ENCODE measurements at regions not wholly inside any gene's neighbourhood (a gene's known extent, or its start where the extent isn't known, plus 50 kb on each side); places are given as distances from the start of the nearest gene placed in this dataset.

DNA sequence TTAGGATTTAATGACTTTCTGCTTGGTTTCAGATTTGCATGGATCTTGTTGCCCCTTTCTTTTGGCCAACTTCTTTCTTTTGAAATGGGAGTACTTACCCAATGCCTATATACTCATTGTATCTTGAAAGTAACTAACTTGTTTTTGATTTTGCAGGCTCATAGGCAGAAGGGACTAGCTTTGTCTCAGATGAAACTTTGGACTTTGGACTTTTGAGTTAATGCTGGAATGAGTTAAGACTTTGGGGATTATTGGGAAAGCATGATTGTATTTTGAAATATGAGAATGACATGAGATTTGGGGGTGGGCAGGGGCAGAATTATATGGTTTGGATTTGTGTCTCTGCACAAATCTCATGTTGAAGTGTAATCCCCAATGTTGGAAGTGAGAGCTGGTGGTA lies 657.1 kb downstream of the TMTC2 start:
- TF ChIP-seq RAD21 (IDR thresholded peaks at IDR 0.05; ENCODE audit: low read length) (no peak), POLR2A (IDR thresholded peaks at IDR 0.05; ENCODE audit: low read depth, low read length) (no peak), CEBPB (IDR thresholded peaks at IDR 0.05; ENCODE audit: low read depth, low read length) (no peak), FOS (IDR thresholded peaks at IDR 0.05; ENCODE audit: low read depth, low read length) (no peak)
- TF ChIP-seq, protein P1, sequence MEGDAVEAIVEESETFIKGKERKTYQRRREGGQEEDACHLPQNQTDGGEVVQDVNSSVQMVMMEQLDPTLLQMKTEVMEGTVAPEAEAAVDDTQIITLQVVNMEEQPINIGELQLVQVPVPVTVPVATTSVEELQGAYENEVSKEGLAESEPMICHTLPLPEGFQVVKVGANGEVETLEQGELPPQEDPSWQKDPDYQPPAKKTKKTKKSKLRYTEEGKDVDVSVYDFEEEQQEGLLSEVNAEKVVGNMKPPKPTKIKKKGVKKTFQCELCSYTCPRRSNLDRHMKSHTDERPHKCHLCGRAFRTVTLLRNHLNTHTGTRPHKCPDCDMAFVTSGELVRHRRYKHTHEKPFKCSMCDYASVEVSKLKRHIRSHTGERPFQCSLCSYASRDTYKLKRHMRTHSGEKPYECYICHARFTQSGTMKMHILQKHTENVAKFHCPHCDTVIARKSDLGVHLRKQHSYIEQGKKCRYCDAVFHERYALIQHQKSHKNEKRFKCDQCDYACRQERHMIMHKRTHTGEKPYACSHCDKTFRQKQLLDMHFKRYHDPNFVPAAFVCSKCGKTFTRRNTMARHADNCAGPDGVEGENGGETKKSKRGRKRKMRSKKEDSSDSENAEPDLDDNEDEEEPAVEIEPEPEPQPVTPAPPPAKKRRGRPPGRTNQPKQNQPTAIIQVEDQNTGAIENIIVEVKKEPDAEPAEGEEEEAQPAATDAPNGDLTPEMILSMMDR (conservative IDR thresholded peaks at IDR 0.05; ENCODE audit: low read depth, low read length): no peak
- TF ChIP-seq, protein P2, sequence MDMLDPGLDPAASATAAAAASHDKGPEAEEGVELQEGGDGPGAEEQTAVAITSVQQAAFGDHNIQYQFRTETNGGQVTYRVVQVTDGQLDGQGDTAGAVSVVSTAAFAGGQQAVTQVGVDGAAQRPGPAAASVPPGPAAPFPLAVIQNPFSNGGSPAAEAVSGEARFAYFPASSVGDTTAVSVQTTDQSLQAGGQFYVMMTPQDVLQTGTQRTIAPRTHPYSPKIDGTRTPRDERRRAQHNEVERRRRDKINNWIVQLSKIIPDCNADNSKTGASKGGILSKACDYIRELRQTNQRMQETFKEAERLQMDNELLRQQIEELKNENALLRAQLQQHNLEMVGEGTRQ (IDR thresholded peaks at IDR 0.05; ENCODE audit: low read depth, low read length): no peak

Measured in IMR-90 (cell line).